ENCODE measurements at regions not wholly inside any gene's neighbourhood (a gene's known extent, or its start where the extent isn't known, plus 50 kb on each side); places are given as distances from the start of the nearest gene placed in this dataset.

- TF ChIP-seq CTCF (conservative IDR thresholded peaks at IDR 0.05; ENCODE audit: low read depth in 2 of 2) (no peak), EZH2 (IDR thresholded peaks at IDR 0.05; ENCODE audit: low read depth, unreplicated experiment) (no peak), JUNB (IDR thresholded peaks at IDR 0.05; ENCODE audit: unreplicated experiment) (no peak)
Measured at GRCh38 chr9:17062497-17062896, 72.3 kb upstream of the CNTLN start.
